ENCODE measurements at regions not wholly inside any gene's neighbourhood (a gene's known extent, or its start where the extent isn't known, plus 50 kb on each side); places are given as distances from the start of the nearest gene placed in this dataset.
"Not testable (repeated sequence)": the region's sequence is repeated elsewhere in the genome, so short reads cannot be mapped to it uniquely, and the experiment has no call there.

- no peak for DNase-seq
Observed at GRCh38 chr5:87150630-87151029, 117.1 kb upstream of the RASA1 start.

- DNase-seq, result no peak
Observed at GRCh38 chr5:87151547-87151946, 116.1 kb upstream of the RASA1 start.

GRCh38 chr5:87152886-87153285, 114.8 kb upstream of the RASA1 start:
- no peak for DNase-seq

GRCh38 chr5:87154191-87154590, 113.5 kb upstream of the RASA1 start:
- DNase-seq, result no peak

GRCh38 chr5:87155106-87155505, 112.6 kb upstream of the RASA1 start:
- no peak for DNase-seq

- DNase-seq, result no peak
Observed at GRCh38 chr5:87156631-87157030, 111.1 kb upstream of the RASA1 start.

GRCh38 chr5:87164409-87164808, 103.3 kb upstream of the RASA1 start:
- DNase-seq, result no peak

- no peak for DNase-seq
Observed at GRCh38 chr5:87169300-87169991, 98.2 kb upstream of the RASA1 start.

GRCh38 chr5:87170799-87171198, 96.9 kb upstream of the RASA1 start:
- no peak for DNase-seq

- no peak for DNase-seq
Observed at GRCh38 chr5:87182649-87183048, 85.0 kb upstream of the RASA1 start.

- no peak for DNase-seq
Observed at GRCh38 chr5:87183896-87184295, 83.8 kb upstream of the RASA1 start.

- DNase-seq, result no peak
Observed at GRCh38 chr5:87184605-87185004, 83.1 kb upstream of the RASA1 start.

- DNase-seq, result no peak
Observed at GRCh38 chr5:87185838-87186237, 81.8 kb upstream of the RASA1 start.

- DNase-seq, result no peak
Observed at GRCh38 chr5:87188391-87188790, 79.3 kb upstream of the RASA1 start.

GRCh38 chr5:87190041-87190440, 77.6 kb upstream of the RASA1 start:
- DNase-seq, result no peak

GRCh38 chr5:87190687-87191086, 77.0 kb upstream of the RASA1 start:
- DNase-seq, result no peak

- no peak for DNase-seq
Observed at GRCh38 chr5:87191645-87192044, 76.0 kb upstream of the RASA1 start.

GRCh38 chr5:87195104-87195591, 72.5 kb upstream of the RASA1 start:
- no peak for DNase-seq

- no peak for DNase-seq
Observed at GRCh38 chr5:87195616-87196015, 72.1 kb upstream of the RASA1 start.

GRCh38 chr5:87198010-87198409, 69.7 kb upstream of the RASA1 start:
- no peak for DNase-seq

- DNase-seq, result not testable (repeated sequence)
Observed at GRCh38 chr5:87199246-87199645, 68.4 kb upstream of the RASA1 start.

GRCh38 chr5:87199704-87200103, 68.0 kb upstream of the RASA1 start:
- not testable (repeated sequence) for DNase-seq

GRCh38 chr5:87210076-87210475, 57.6 kb upstream of the RASA1 start:
- no peak for DNase-seq

- DNase-seq, result no peak
Observed at GRCh38 chr5:87210743-87211142, 56.9 kb upstream of the RASA1 start.

- DNase-seq, result no peak
Observed at GRCh38 chr5:87211676-87212075, 56.0 kb upstream of the RASA1 start.
